ENCODE measurements at regions not wholly inside any gene's neighbourhood (a gene's known extent, or its start where the extent isn't known, plus 50 kb on each side); places are given as distances from the start of the nearest gene placed in this dataset.
A peak's percentile ranks its signal among the peaks of the same experiment; 100 is the strongest.

DNA sequence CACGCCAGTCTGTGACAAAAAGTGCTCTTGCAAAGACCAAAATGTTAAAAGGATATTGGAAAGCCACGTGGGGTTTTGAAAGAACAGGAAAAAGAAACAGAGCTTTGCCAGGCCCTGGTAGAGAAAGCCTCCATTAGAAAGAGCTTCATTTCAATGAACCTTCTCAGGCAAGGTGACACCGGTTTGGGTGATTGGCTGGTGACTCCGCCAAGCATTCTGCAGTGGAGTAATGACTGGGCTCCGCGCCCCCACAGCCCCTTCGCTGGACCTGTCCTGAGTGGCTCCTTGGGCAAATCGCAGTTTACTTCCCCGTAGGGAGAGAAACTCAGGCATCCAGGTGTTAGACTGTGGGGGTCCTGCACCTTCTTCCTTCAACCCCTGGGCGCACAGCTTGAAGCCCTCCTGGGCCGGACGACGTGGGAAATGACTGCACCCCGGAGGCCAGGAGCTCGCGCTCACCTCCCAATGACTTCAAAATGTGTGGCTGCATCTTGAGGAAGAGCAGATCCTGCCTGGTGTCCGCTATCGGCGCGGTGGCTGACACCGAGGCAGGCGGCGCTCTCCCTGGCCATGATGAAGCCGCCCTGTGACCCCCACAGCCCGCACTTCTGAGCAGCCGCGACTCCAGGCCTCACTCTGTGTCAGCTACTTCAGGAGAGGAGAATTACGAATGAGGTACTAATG lies 444.6 kb upstream of the SGCG start:
- DNase-seq, result peak; percentile 44
- no peak overlapping the region for H2AK5ac ChIP-seq (ENCODE audit: insufficient read length, low read length)
- H3K4me1 ChIP-seq (ENCODE audit: insufficient read depth, low read length), result no peaks in the 10 kb centered on the region
- no peaks in the 10 kb centered on the region for H4K20me1 ChIP-seq (ENCODE audit: control insufficient read depth, insufficient read depth, insufficient read length)
- H4K5ac ChIP-seq (ENCODE audit: insufficient read length, low read depth, low read length), result no peak overlapping the region
- H3K56ac ChIP-seq (ENCODE audit: insufficient read length, low read depth, low read length), result no peak overlapping the region
- no peak overlapping the region for H2BK5ac ChIP-seq (ENCODE audit: insufficient read length, low read length)
- Mint-ChIP-seq H3K4me1 (peaks cover 9 to 13% of the 10 kb centered on the region in 2 experiments; a peak in 3 of 4 replicates), H3K27ac (peak overlapping the region in 1 of 3 experiments; percentile 88; a peak in 1 of 7 replicates), H3K27me3 (ENCODE audit: low read depth) (no peaks in the 10 kb centered on the region), H3K36me3 (ENCODE audit: insufficient read depth in 1 of 3, low read depth in 3 of 3) (no peaks in the 10 kb centered on the region), H3K9me3 (no peaks in the 10 kb centered on the region), H3K4me3 (no peak overlapping the region)
- no peaks in the 10 kb centered on the region for H3K23me2 ChIP-seq (ENCODE audit: insufficient read length, low read depth, low read length, poor library complexity, severe bottlenecking)
- no peak overlapping the region for H2BK12ac ChIP-seq (ENCODE audit: insufficient read length, low read depth, low read length)
- H3K27ac ChIP-seq (ENCODE audit: insufficient read length, low read depth, low read length), result no peak overlapping the region
- H2BK120ac ChIP-seq (ENCODE audit: low read depth, low read length, poor library complexity, severe bottlenecking), result no peak overlapping the region
- no peak overlapping the region for H3K18ac ChIP-seq (ENCODE audit: insufficient read length, low read depth, low read length)
- H2BK15ac ChIP-seq (ENCODE audit: low read depth, low read length), result no peak overlapping the region
- H3K27me3 ChIP-seq (ENCODE audit: insufficient read depth, low read length), result no peaks in the 10 kb centered on the region
- H3K4ac ChIP-seq (ENCODE audit: low read depth, low read length), result no peak overlapping the region
- H2AFZ ChIP-seq (ENCODE audit: low read length), result no peak overlapping the region
- no peak for TF ChIP-seq CTCF (conservative IDR thresholded peaks at IDR 0.05)
- no peak overlapping the region for H3K23ac ChIP-seq (ENCODE audit: insufficient read length, low read depth, low read length)
- H4K8ac ChIP-seq (replicated peaks; ENCODE audit: insufficient read length, low read depth, low read length), result no peak overlapping the region
- H3K79me1 ChIP-seq (ENCODE audit: insufficient read depth, low read depth, low read length, poor library complexity, severe bottlenecking), result no peaks in the 10 kb centered on the region
- no peak overlapping the region for H4K91ac ChIP-seq (ENCODE audit: insufficient read length, low read depth, low read length)
- H3K4me2 ChIP-seq (ENCODE audit: insufficient read depth, insufficient read length, low read length), result no peak overlapping the region
- no peak overlapping the region for H3T11ph ChIP-seq (ENCODE audit: low read length)
- H3K9ac ChIP-seq (ENCODE audit: extremely low read depth, insufficient read length, low read length), result no peak overlapping the region
- no CpG with 5 or more reads among the region's 28 CpGs for WGBS (ENCODE audit: extremely low coverage, insufficient read length, low lambda C conversion rate)
- H3K79me2 ChIP-seq (ENCODE audit: insufficient read depth, low read length), result no peaks in the 10 kb centered on the region
- H2BK20ac ChIP-seq (ENCODE audit: low read depth, low read length, poor library complexity, severe bottlenecking), result no peak overlapping the region
- H3K9me3 ChIP-seq (ENCODE audit: control insufficient read depth, low read depth, low read length), result no peaks in the 10 kb centered on the region
- H3K14ac ChIP-seq (ENCODE audit: insufficient read depth, low read length), result no peak overlapping the region
